Muscle layer of duodenum (tissue), 2 donors: ENCODE measurements at regions not wholly inside any gene's neighbourhood (a gene's known extent, or its start where the extent isn't known, plus 50 kb on each side); places are given as distances from the start of the nearest gene placed in this dataset.

ENCODE experiments used
- H3K27ac ChIP-seq: one replicate; pipeline ENCODE4 v1.7.0; 2013; ENCODE audit warnings: mild to moderate bottlenecking, low read length
- H3K27me3 ChIP-seq: one replicate; pipeline ENCODE4 v1.7.0; 2013; ENCODE audit warnings: low read depth, mild to moderate bottlenecking, control low read depth, low read length
- H3K36me3 ChIP-seq, 2 donors: one replicate each; pipeline ENCODE4 v1.7.0; 2013; ENCODE audit warnings: low read length in 2 of 2, control low read depth in 1 of 2, mild to moderate bottlenecking in 1 of 2; ENCODE audit not compliant: insufficient read depth in 2 of 2, control insufficient read depth in 1 of 2
- H3K4me1 ChIP-seq, 2 donors: one replicate each; pipeline ENCODE4 v1.7.0; 2013; ENCODE audit warnings: low read length in 2 of 2, mild to moderate bottlenecking in 2 of 2, control low read depth in 1 of 2, moderate library complexity in 1 of 2; ENCODE audit not compliant: insufficient read depth in 2 of 2, control insufficient read depth in 1 of 2
- H3K4me3 ChIP-seq, 2 donors: one replicate each; pipeline ENCODE4 v1.7.0; 2013; ENCODE audit warnings: low read length in 2 of 2, low read depth in 1 of 2, mild to moderate bottlenecking in 1 of 2
- H3K9me3 ChIP-seq, 2 donors: one replicate each; pipeline ENCODE4 v1.7.0; 2013; ENCODE audit warnings: low read length in 2 of 2, control low read depth in 1 of 2, mild to moderate bottlenecking in 1 of 2; ENCODE audit not compliant: control insufficient read depth in 1 of 2
- donor health status: healthy.

- H3K4me3 ChIP-seq, result no peak overlapping the region
- H3K9me3 ChIP-seq, result no peaks in the 10 kb centered on the region
- no peaks in the 10 kb centered on the region for H3K27me3 ChIP-seq
- H3K4me1 ChIP-seq, result no peaks in the 10 kb centered on the region
- no peak overlapping the region for H3K27ac ChIP-seq
- no peaks in the 10 kb centered on the region for H3K36me3 ChIP-seq
These were observed 58.3 kb downstream of the C11orf87 start for GRCh38 chr11:109480251-109480650.

GRCh38 chr11:109486129-109486528 is 64.1 kb downstream of the C11orf87 start:
- Histone ChIP-seq H3K27me3 (no peaks in the 10 kb centered on the region), H3K27ac (no peak overlapping the region), H3K9me3 (no peaks in the 10 kb centered on the region), H3K4me3 (no peak overlapping the region), H3K36me3 (no peaks in the 10 kb centered on the region), H3K4me1 (no peaks in the 10 kb centered on the region)

- Histone ChIP-seq H3K36me3 (no peaks in the 10 kb centered on the region), H3K27me3 (no peaks in the 10 kb centered on the region), H3K4me3 (no peak overlapping the region), H3K27ac (no peak overlapping the region), H3K9me3 (no peaks in the 10 kb centered on the region), H3K4me1 (no peaks in the 10 kb centered on the region)
These were observed 69.1 kb downstream of the C11orf87 start for GRCh38 chr11:109490953-109491635.

GRCh38 chr11:109506115-109506514 is 84.1 kb downstream of the C11orf87 start:
- H3K4me1 ChIP-seq, result no peaks in the 10 kb centered on the region
- H3K27ac ChIP-seq, result no peak overlapping the region
- H3K27me3 ChIP-seq, result no peaks in the 10 kb centered on the region
- H3K9me3 ChIP-seq, result no peaks in the 10 kb centered on the region
- no peaks in the 10 kb centered on the region for H3K36me3 ChIP-seq
- H3K4me3 ChIP-seq, result no peak overlapping the region

GRCh38 chr11:109507331-109507730 is 85.3 kb downstream of the C11orf87 start:
- Histone ChIP-seq H3K27ac (no peak overlapping the region), H3K4me1 (no peaks in the 10 kb centered on the region), H3K9me3 (no peaks in the 10 kb centered on the region), H3K4me3 (no peak overlapping the region), H3K27me3 (no peaks in the 10 kb centered on the region), H3K36me3 (no peaks in the 10 kb centered on the region)

GRCh38 chr11:109507836-109508561 is 86.0 kb downstream of the C11orf87 start:
- no peaks in the 10 kb centered on the region for H3K9me3 ChIP-seq
- no peaks in the 10 kb centered on the region for H3K27me3 ChIP-seq
- H3K4me1 ChIP-seq, result no peaks in the 10 kb centered on the region
- H3K27ac ChIP-seq, result no peak overlapping the region
- no peak overlapping the region for H3K4me3 ChIP-seq
- H3K36me3 ChIP-seq, result no peaks in the 10 kb centered on the region

GRCh38 chr11:109508943-109509342 is 87.0 kb downstream of the C11orf87 start:
- no peak overlapping the region for H3K27ac ChIP-seq
- no peaks in the 10 kb centered on the region for H3K9me3 ChIP-seq
- H3K36me3 ChIP-seq, result no peaks in the 10 kb centered on the region
- H3K4me1 ChIP-seq, result no peaks in the 10 kb centered on the region
- H3K4me3 ChIP-seq, result no peak overlapping the region
- no peaks in the 10 kb centered on the region for H3K27me3 ChIP-seq

- no peaks in the 10 kb centered on the region for H3K27me3 ChIP-seq
- no peaks in the 10 kb centered on the region for H3K9me3 ChIP-seq
- no peaks in the 10 kb centered on the region for H3K36me3 ChIP-seq
- H3K4me1 ChIP-seq, result no peaks in the 10 kb centered on the region
- no peak overlapping the region for H3K27ac ChIP-seq
- no peak overlapping the region for H3K4me3 ChIP-seq
These were observed 88.3 kb downstream of the C11orf87 start for GRCh38 chr11:109510316-109510715.

- Histone ChIP-seq H3K9me3 (no peaks in the 10 kb centered on the region), H3K4me3 (no peak overlapping the region), H3K36me3 (no peaks in the 10 kb centered on the region), H3K27ac (no peak overlapping the region), H3K4me1 (no peaks in the 10 kb centered on the region), H3K27me3 (no peaks in the 10 kb centered on the region)
These were observed 89.6 kb downstream of the C11orf87 start for GRCh38 chr11:109511598-109511997.

- no peaks in the 10 kb centered on the region for H3K27me3 ChIP-seq
- no peaks in the 10 kb centered on the region for H3K4me1 ChIP-seq
- H3K27ac ChIP-seq, result no peak overlapping the region
- no peaks in the 10 kb centered on the region for H3K9me3 ChIP-seq
- no peaks in the 10 kb centered on the region for H3K36me3 ChIP-seq
- H3K4me3 ChIP-seq, result no peak overlapping the region
These were observed 90.3 kb downstream of the C11orf87 start for GRCh38 chr11:109512249-109512648.

GRCh38 chr11:109512680-109513079 is 90.7 kb downstream of the C11orf87 start:
- Histone ChIP-seq H3K4me1 (no peaks in the 10 kb centered on the region), H3K4me3 (no peak overlapping the region), H3K9me3 (no peaks in the 10 kb centered on the region), H3K27me3 (no peaks in the 10 kb centered on the region), H3K27ac (no peak overlapping the region), H3K36me3 (no peaks in the 10 kb centered on the region)
